ENCODE measurements at regions not wholly inside any gene's neighbourhood (a gene's known extent, or its start where the extent isn't known, plus 50 kb on each side); places are given as distances from the start of the nearest gene placed in this dataset.

GRCh38 chr10:62647375-62648092, 157.0 kb upstream of the ADO start:
- no peak for TF ChIP-seq CTCF (IDR thresholded peaks at IDR 0.05; ENCODE audit: insufficient read depth, low read depth, low read length)
- no peak for DNase-seq (ENCODE audit: low read depth)

GRCh38 chr10:62648921-62649320, 155.6 kb upstream of the ADO start:
- no peak for TF ChIP-seq CTCF (IDR thresholded peaks at IDR 0.05; ENCODE audit: insufficient read depth, low read depth, low read length)
- no peak for DNase-seq (ENCODE audit: low read depth)

More at GRCh38 chr10:62647375-62648092, 157.0 kb upstream of the ADO start:
- no peak overlapping the region for H3K4me3 ChIP-seq (ENCODE audit: low read depth, low read length)

GRCh38 chr10:62650411-62650810, 154.1 kb upstream of the ADO start:
- TF ChIP-seq CTCF (IDR thresholded peaks at IDR 0.05; ENCODE audit: insufficient read depth, low read depth, low read length): no peak
- no peak for DNase-seq (ENCODE audit: low read depth)
- no peak overlapping the region for H3K4me3 ChIP-seq (ENCODE audit: low read depth, low read length)

More at GRCh38 chr10:62648921-62649320, 155.6 kb upstream of the ADO start:
- H3K4me3 ChIP-seq (ENCODE audit: low read depth, low read length): no peak overlapping the region

- no peak for DNase-seq (ENCODE audit: low read depth)
- no peak for TF ChIP-seq CTCF (IDR thresholded peaks at IDR 0.05; ENCODE audit: insufficient read depth, low read depth, low read length)
- H3K4me3 ChIP-seq (ENCODE audit: low read depth, low read length): no peak overlapping the region
These were observed 153.2 kb upstream of the ADO start for GRCh38 chr10:62651341-62651740.

GRCh38 chr10:62652114-62652513, 152.4 kb upstream of the ADO start:
- H3K4me3 ChIP-seq (ENCODE audit: low read depth, low read length): no peak overlapping the region
- no peak for TF ChIP-seq CTCF (IDR thresholded peaks at IDR 0.05; ENCODE audit: insufficient read depth, low read depth, low read length)
- DNase-seq (ENCODE audit: low read depth): no peak

- no peak for DNase-seq (ENCODE audit: low read depth)
- H3K4me3 ChIP-seq (ENCODE audit: low read depth, low read length): no peak overlapping the region
- TF ChIP-seq CTCF (IDR thresholded peaks at IDR 0.05; ENCODE audit: insufficient read depth, low read depth, low read length): no peak
These were observed 152.0 kb upstream of the ADO start for GRCh38 chr10:62652564-62652963.

- TF ChIP-seq CTCF (IDR thresholded peaks at IDR 0.05; ENCODE audit: insufficient read depth, low read depth, low read length): no peak
- H3K4me3 ChIP-seq (ENCODE audit: low read depth, low read length): no peak overlapping the region
- DNase-seq (ENCODE audit: low read depth): no peak
These were observed 151.3 kb upstream of the ADO start for GRCh38 chr10:62653254-62653653.

All from fibroblast of villous mesenchyme (primary cell).